Trophoblast cell (in vitro differentiated cells and primary cell): ENCODE measurements at regions not wholly inside any gene's neighbourhood (a gene's known extent, or its start where the extent isn't known, plus 50 kb on each side); places are given as distances from the start of the nearest gene placed in this dataset.

Experiments
- DNase-seq, 2 donors: peaks; one replicate each; pipeline ENCODE4 v3.0.0-alpha.2; 2016
- H2AFZ ChIP-seq: 2 replicates; pipeline ENCODE4 v1.6.1; 2013; ENCODE audit warnings: low read length, moderate library complexity, mild to moderate bottlenecking; ENCODE audit not compliant: insufficient read depth, poor library complexity
- H2AK5ac ChIP-seq: 2 replicates; pipeline ENCODE4 v1.6.1; 2013; ENCODE audit warnings: mild to moderate bottlenecking, low read length
- H2BK120ac ChIP-seq: 2 replicates; pipeline ENCODE4 v1.6.1; 2013; ENCODE audit warnings: low read length, mild to moderate bottlenecking, moderate library complexity; ENCODE audit not compliant: insufficient read depth, poor library complexity
- H2BK12ac ChIP-seq: 2 replicates; pipeline ENCODE4 v1.6.1; 2013; ENCODE audit warnings: mild to moderate bottlenecking, low read length, moderate library complexity
- H2BK5ac ChIP-seq: 2 replicates; pipeline ENCODE4 v1.6.1; 2013; ENCODE audit warnings: low read length, low read depth, moderate library complexity, mild to moderate bottlenecking; ENCODE audit not compliant: poor library complexity
- H3K14ac ChIP-seq: 2 replicates; pipeline ENCODE4 v1.6.1; 2013; ENCODE audit warnings: mild to moderate bottlenecking, low read length
- H3K18ac ChIP-seq: 2 replicates; pipeline ENCODE4 v1.6.1; 2013; ENCODE audit warnings: mild to moderate bottlenecking, low read length
- H3K23ac ChIP-seq: 2 replicates; pipeline ENCODE4 v1.6.1; 2013; ENCODE audit warnings: low read length
- H3K27ac ChIP-seq: 2 replicates; pipeline ENCODE4 v1.5.1; 2013; ENCODE audit warnings: low read depth, mild to moderate bottlenecking, inconsistent platforms, low read length, moderate library complexity
- H3K27me3 ChIP-seq: 2 replicates; pipeline ENCODE4 v1.6.1; 2013; ENCODE audit warnings: inconsistent platforms, mild to moderate bottlenecking, low read length, moderate library complexity; ENCODE audit not compliant: insufficient read depth
- H3K36me3 ChIP-seq, 2 experiments: 1 replicate in 1 of 2; 2 replicates in 1 of 2; pipeline ENCODE4 v1.6.1; 2013; ENCODE audit warnings: low read length in 2 of 2, mild to moderate bottlenecking in 2 of 2, moderate library complexity in 1 of 2; ENCODE audit not compliant: insufficient read depth in 2 of 2, control insufficient read depth in 1 of 2
- H3K4ac ChIP-seq: 2 replicates; pipeline ENCODE4 v1.6.1; 2013; ENCODE audit warnings: low read depth, mild to moderate bottlenecking, low read length, moderate library complexity
- H3K4me1 ChIP-seq, 2 experiments: 1 replicate in 1 of 2; 2 replicates in 1 of 2; pipeline ENCODE4 v1.6.1; 2013; ENCODE audit warnings: low read length in 2 of 2, mild to moderate bottlenecking in 2 of 2, moderate library complexity in 1 of 2; ENCODE audit not compliant: insufficient read depth in 2 of 2, control insufficient read depth in 1 of 2
- H3K4me2 ChIP-seq: 2 replicates; pipeline ENCODE4 v1.6.1; 2013; ENCODE audit warnings: inconsistent platforms, mild to moderate bottlenecking, low read length, moderate library complexity
- H3K4me3 ChIP-seq: 2 replicates; pipeline ENCODE4 v1.5.1; 2013; ENCODE audit warnings: mild to moderate bottlenecking, low read depth, low read length, inconsistent platforms
- H3K79me1 ChIP-seq: one replicate; pipeline ENCODE4 v1.6.1; 2013; ENCODE audit warnings: low read length
- H3K79me2 ChIP-seq: 2 replicates; pipeline ENCODE4 v1.6.1; 2013; ENCODE audit warnings: low read length, mild to moderate bottlenecking; ENCODE audit not compliant: control insufficient read depth, insufficient read depth, poor library complexity
- H3K9ac ChIP-seq: 2 replicates; pipeline ENCODE4 v1.6.1; 2013; ENCODE audit warnings: mild to moderate bottlenecking, low read length
- H3K9me3 ChIP-seq: 2 replicates; pipeline ENCODE4 v1.6.1; 2013; ENCODE audit warnings: low read depth, mild to moderate bottlenecking, control low read depth, inconsistent platforms, low read length; ENCODE audit not compliant: insufficient read depth
- H4K12ac ChIP-seq: 2 replicates; pipeline ENCODE4 v1.6.1; 2013; ENCODE audit warnings: low read depth, mild to moderate bottlenecking, low read length, moderate library complexity
- H4K8ac ChIP-seq: 2 replicates; pipeline ENCODE4 v1.6.1; 2013; ENCODE audit warnings: low read depth, mild to moderate bottlenecking, low read length, moderate library complexity
- H4K91ac ChIP-seq: one replicate; pipeline ENCODE4 v1.6.1; 2013; ENCODE audit warnings: low read depth, mild to moderate bottlenecking, low read length, moderate library complexity
- WGBS: extraction: QIAGEN DNeasy Blood & Tissue Kit; methylation state at CpG from one replicate; pipeline ENCODE4 v1.1.7; 2013; ENCODE audit warnings: missing lambda C conversion rate; ENCODE audit not compliant: insufficient read length, insufficient coverage; ENCODE audit errors: extremely low coverage; 5-methylcytosine and 5-hydroxymethylcytosine counted together

DNA sequence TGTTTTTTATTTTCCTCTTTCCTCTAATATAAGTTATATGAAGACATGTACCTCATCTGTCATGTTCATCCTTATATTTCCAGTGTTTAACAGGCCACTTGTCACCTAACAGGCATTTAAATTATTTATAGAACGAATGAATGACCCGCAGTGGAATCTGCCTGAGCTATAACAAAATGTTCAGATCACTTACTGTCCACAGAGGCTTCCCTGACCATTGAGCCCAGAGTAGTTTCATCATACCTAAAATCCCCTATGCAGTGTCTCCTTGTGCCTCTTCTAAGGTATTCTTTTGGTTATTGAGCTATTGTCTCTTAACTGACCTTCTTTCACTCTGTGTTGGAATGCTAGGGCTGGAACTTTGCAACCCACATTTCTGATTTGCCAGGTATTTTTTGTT, 748.5 kb downstream of the NTRK3 start:
- Histone ChIP-seq H2BK5ac (no peak overlapping the region), H2AK5ac (no peak overlapping the region), H3K23ac (no peak overlapping the region), H4K12ac (no peak overlapping the region), H3K4me1 (no peaks in the 10 kb centered on the region), H3K9me3 (no peaks in the 10 kb centered on the region), H3K36me3 (no peaks in the 10 kb centered on the region), H4K91ac (no peak overlapping the region), H3K79me2 (no peaks in the 10 kb centered on the region), H3K18ac (no peak overlapping the region), H2BK120ac (no peak overlapping the region), H3K4me3 (no peak overlapping the region), H3K27me3 (no peaks in the 10 kb centered on the region), H3K27ac (no peak overlapping the region), H3K14ac (no peak overlapping the region), H3K79me1 (no peaks in the 10 kb centered on the region), H2AFZ (no peak overlapping the region), H3K4ac (no peak overlapping the region), H4K8ac (no peak overlapping the region), H3K4me2 (no peak overlapping the region), H3K9ac (no peak overlapping the region), H2BK12ac (no peak overlapping the region)
- no peak for DNase-seq
- no CpG with 5 or more reads among the region's 2 CpGs for WGBS

DNA sequence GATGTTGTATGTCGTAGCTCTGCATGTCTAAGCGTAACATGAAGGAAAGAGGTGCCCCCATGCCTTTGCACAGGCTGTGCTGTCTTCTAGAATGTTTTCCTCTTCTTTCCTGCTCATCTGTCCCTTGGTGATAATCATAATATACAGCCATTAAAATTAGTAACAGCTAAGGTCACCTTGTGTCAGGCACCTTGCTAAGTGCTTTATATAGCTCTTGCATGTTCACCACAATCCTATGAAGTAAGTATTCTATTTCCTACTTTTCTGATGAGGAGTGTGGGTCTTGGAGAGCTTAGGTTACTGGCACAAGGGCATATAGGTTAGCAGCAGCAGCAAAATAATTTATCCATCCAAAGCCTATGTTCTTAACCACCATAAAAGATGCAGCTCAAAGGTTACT, 754.4 kb downstream of the NTRK3 start:
- H4K91ac ChIP-seq = no peak overlapping the region

DNA sequence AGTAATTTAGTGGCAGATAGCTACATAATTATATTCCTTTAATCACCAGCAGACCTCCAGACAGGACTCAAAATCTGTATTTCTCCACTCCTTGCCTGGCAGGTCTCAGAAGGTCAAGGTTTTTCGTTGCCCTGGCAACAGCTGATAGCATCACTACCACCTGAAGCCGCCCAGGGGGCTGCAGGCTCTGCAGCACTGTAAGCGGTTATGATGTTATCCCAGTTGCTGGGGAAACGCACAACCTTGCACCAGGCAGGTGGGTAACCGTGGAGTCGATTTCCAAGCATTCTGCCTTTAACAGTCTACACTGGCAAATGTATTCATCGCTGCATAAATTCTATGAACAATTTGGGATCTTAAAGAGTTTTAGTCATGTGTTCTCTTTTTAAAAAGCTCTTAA, 756.3 kb downstream of the NTRK3 start:
- peak in 1 of 2 donors; percentile 0 for DNase-seq
- H3K79me2 ChIP-seq = no peaks in the 10 kb centered on the region
- H4K12ac ChIP-seq = no peak overlapping the region
- no CpG with 5 or more reads among the region's 7 CpGs for WGBS
- no peak overlapping the region for H3K27ac ChIP-seq
- no peaks in the 10 kb centered on the region for H3K27me3 ChIP-seq
- H4K8ac ChIP-seq = no peak overlapping the region
- no peak overlapping the region for H2BK12ac ChIP-seq
- H2AFZ ChIP-seq = no peak overlapping the region
- H3K4me2 ChIP-seq = no peak overlapping the region
- H2BK120ac ChIP-seq = no peak overlapping the region
- H3K79me1 ChIP-seq = no peaks in the 10 kb centered on the region
- H4K91ac ChIP-seq = no peak overlapping the region
- no peak overlapping the region for H3K4me3 ChIP-seq
- no peak overlapping the region for H2BK5ac ChIP-seq
- no peak overlapping the region for H3K18ac ChIP-seq
- H2AK5ac ChIP-seq = no peak overlapping the region
- no peaks in the 10 kb centered on the region for H3K9me3 ChIP-seq
- no peaks in the 10 kb centered on the region for H3K36me3 ChIP-seq
- no peak overlapping the region for H3K4ac ChIP-seq
- no peak overlapping the region for H3K9ac ChIP-seq
- H3K23ac ChIP-seq = no peak overlapping the region
- no peaks in the 10 kb centered on the region for H3K4me1 ChIP-seq
- H3K14ac ChIP-seq = no peak overlapping the region

More for the DNA sequence above, 754.4 kb downstream of the NTRK3 start:
- no peak overlapping the region for H2BK120ac ChIP-seq
- H3K4me2 ChIP-seq = no peak overlapping the region
- no CpG with 5 or more reads among the region's 2 CpGs for WGBS
- no peaks in the 10 kb centered on the region for H3K4me1 ChIP-seq
- no peaks in the 10 kb centered on the region for H3K36me3 ChIP-seq
- H3K79me2 ChIP-seq = no peaks in the 10 kb centered on the region
- H3K14ac ChIP-seq = no peak overlapping the region
- H3K27ac ChIP-seq = no peak overlapping the region
- no peak overlapping the region for H2AFZ ChIP-seq
- no peak for DNase-seq
- no peaks in the 10 kb centered on the region for H3K27me3 ChIP-seq
- no peak overlapping the region for H3K23ac ChIP-seq
- no peak overlapping the region for H2BK5ac ChIP-seq
- no peak overlapping the region for H3K4me3 ChIP-seq
- no peak overlapping the region for H3K4ac ChIP-seq
- H2BK12ac ChIP-seq = no peak overlapping the region
- H3K9me3 ChIP-seq = no peaks in the 10 kb centered on the region
- H3K79me1 ChIP-seq = no peaks in the 10 kb centered on the region
- no peak overlapping the region for H4K8ac ChIP-seq
- no peak overlapping the region for H3K18ac ChIP-seq
- no peak overlapping the region for H4K12ac ChIP-seq
- no peak overlapping the region for H3K9ac ChIP-seq
- H2AK5ac ChIP-seq = no peak overlapping the region

DNA sequence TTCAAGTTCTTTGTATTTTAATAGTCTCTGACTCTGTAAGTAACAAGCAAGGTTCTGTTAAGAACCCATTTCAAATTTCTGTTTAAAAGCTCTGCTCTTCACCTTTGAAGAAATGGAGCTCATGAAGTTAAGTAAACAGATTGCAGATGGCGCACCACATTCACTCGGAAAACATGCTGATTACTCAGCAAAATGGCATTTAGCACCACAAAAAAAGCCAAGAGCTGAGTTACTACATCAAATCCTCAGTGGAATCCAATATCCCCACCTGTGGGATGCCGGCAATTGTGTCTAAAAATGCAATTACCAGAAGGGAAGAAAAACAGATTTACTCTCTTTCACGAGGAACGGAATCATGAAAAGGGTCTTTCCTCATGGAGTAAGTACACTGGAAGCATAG, 758.0 kb downstream of the NTRK3 start:
- Histone ChIP-seq H2BK120ac (no peak overlapping the region), H2AFZ (no peak overlapping the region), H3K27me3 (no peaks in the 10 kb centered on the region), H4K8ac (no peak overlapping the region), H2BK5ac (no peak overlapping the region), H3K9me3 (no peaks in the 10 kb centered on the region), H3K36me3 (no peaks in the 10 kb centered on the region), H3K14ac (no peak overlapping the region), H3K4me2 (no peak overlapping the region), H2AK5ac (no peak overlapping the region), H3K27ac (no peak overlapping the region), H3K4me3 (no peak overlapping the region), H2BK12ac (no peak overlapping the region), H4K91ac (no peak overlapping the region), H3K9ac (no peak overlapping the region), H3K4ac (no peak overlapping the region), H3K23ac (no peak overlapping the region), H3K4me1 (no peaks in the 10 kb centered on the region), H3K18ac (no peak overlapping the region), H3K79me1 (no peaks in the 10 kb centered on the region), H4K12ac (no peak overlapping the region), H3K79me2 (no peaks in the 10 kb centered on the region)
- peak in 1 of 2 donors; percentile 4 for DNase-seq
- WGBS = no CpG with 5 or more reads among the region's 5 CpGs
